ENCODE measurements at regions not wholly inside any gene's neighbourhood (a gene's known extent, or its start where the extent isn't known, plus 50 kb on each side); places are given as distances from the start of the nearest gene placed in this dataset.

- no peak for TF ChIP-seq CTCF (IDR thresholded peaks at IDR 0.05)
- Mint-ChIP-seq H3K27ac (no peak overlapping the region), H3K9me3 (no peaks in the 10 kb centered on the region), H3K27me3 (ENCODE audit: low read depth, poor library complexity) (peaks cover 4% of the 10 kb centered on the region), H3K4me3 (no peak overlapping the region), H3K4me1 (peaks cover 12% of the 10 kb centered on the region), H3K36me3 (ENCODE audit: low read depth) (no peaks in the 10 kb centered on the region)
- DNase-seq: no peak
Measured at GRCh38 chr3:117170094-117170493, 460.5 kb downstream of the TUSC7 start.

- no peak overlapping the region for H3K4me3 Mint-ChIP-seq
- H3K27me3 Mint-ChIP-seq (ENCODE audit: low read depth, poor library complexity): peaks cover 4% of the 10 kb centered on the region
Measured at GRCh38 chr3:117171124-117171523, 461.5 kb downstream of the TUSC7 start.

GRCh38 chr3:117172426-117172825 lies 462.8 kb downstream of the TUSC7 start:
- Mint-ChIP-seq H3K27ac (no peak overlapping the region), H3K4me1 (peaks cover 12% of the 10 kb centered on the region), H3K9me3 (no peaks in the 10 kb centered on the region)

More at GRCh38 chr3:117171124-117171523, 461.5 kb downstream of the TUSC7 start:
- Mint-ChIP-seq H3K27ac (no peak overlapping the region), H3K9me3 (no peaks in the 10 kb centered on the region), H3K36me3 (ENCODE audit: low read depth) (no peaks in the 10 kb centered on the region), H3K4me1 (peaks cover 12% of the 10 kb centered on the region)
- DNase-seq: no peak
- TF ChIP-seq CTCF (IDR thresholded peaks at IDR 0.05): no peak

GRCh38 chr3:117181222-117181621 lies 471.6 kb downstream of the TUSC7 start:
- no peak for TF ChIP-seq CTCF (IDR thresholded peaks at IDR 0.05)
- H3K4me1 Mint-ChIP-seq: no peaks in the 10 kb centered on the region
- no peaks in the 10 kb centered on the region for H3K27me3 Mint-ChIP-seq (ENCODE audit: low read depth, poor library complexity)
- no peak overlapping the region for H3K4me3 Mint-ChIP-seq
- no peaks in the 10 kb centered on the region for H3K36me3 Mint-ChIP-seq (ENCODE audit: low read depth)
- no peaks in the 10 kb centered on the region for H3K9me3 Mint-ChIP-seq
- no peak for DNase-seq
- no peak overlapping the region for H3K27ac Mint-ChIP-seq

More at GRCh38 chr3:117172426-117172825, 462.8 kb downstream of the TUSC7 start:
- Mint-ChIP-seq H3K4me3 (no peak overlapping the region), H3K27me3 (ENCODE audit: low read depth, poor library complexity) (peaks cover 4% of the 10 kb centered on the region), H3K36me3 (ENCODE audit: low read depth) (no peaks in the 10 kb centered on the region)
- DNase-seq: no peak
- TF ChIP-seq CTCF (IDR thresholded peaks at IDR 0.05): no peak

- Mint-ChIP-seq H3K4me1 (no peaks in the 10 kb centered on the region), H3K9me3 (peaks cover 6% of the 10 kb centered on the region), H3K27me3 (ENCODE audit: low read depth, poor library complexity) (no peaks in the 10 kb centered on the region), H3K4me3 (no peak overlapping the region), H3K27ac (peak overlapping the region; percentile 17), H3K36me3 (ENCODE audit: low read depth) (no peaks in the 10 kb centered on the region)
- DNase-seq: no peak
- TF ChIP-seq CTCF (IDR thresholded peaks at IDR 0.05): no peak
Measured at GRCh38 chr3:117184574-117184973, 475.0 kb downstream of the TUSC7 start.

- Mint-ChIP-seq H3K4me3 (no peak overlapping the region), H3K27ac (no peak overlapping the region), H3K36me3 (ENCODE audit: low read depth) (no peaks in the 10 kb centered on the region), H3K9me3 (peaks cover 6% of the 10 kb centered on the region), H3K27me3 (ENCODE audit: low read depth, poor library complexity) (peaks cover 10% of the 10 kb centered on the region), H3K4me1 (peaks cover 10% of the 10 kb centered on the region)
- no peak for TF ChIP-seq CTCF (IDR thresholded peaks at IDR 0.05)
- no peak for DNase-seq
Measured at GRCh38 chr3:117191245-117191644, 481.7 kb downstream of the TUSC7 start.

Measured in nephron progenitor cell (in vitro differentiated cells).